ENCODE measurements at regions not wholly inside any gene's neighbourhood (a gene's known extent, or its start where the extent isn't known, plus 50 kb on each side); places are given as distances from the start of the nearest gene placed in this dataset.
"Not testable (repeated sequence)": the region's sequence is repeated elsewhere in the genome, so short reads cannot be mapped to it uniquely, and the experiment has no call there.

DNA sequence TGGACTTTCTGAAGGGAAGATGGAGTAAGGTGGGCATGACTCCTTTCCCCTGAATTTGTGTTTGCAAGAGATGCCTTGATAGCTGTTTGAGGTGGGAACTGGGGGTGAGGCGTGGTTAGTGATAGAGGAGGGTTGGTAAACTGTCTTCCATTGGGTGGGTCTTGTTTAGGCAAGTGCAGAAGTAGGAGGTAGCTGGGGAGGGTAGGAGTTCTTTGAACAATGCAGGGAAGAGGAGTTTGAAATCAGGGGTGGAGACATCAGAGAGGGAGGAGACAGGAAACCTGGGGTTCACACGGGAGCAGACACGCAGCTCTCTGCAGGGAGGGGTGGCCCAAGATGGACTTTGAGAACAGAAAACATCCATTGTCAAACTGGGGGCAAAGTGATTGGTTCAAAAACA, 267.1 kb downstream of the TSN start:
- no peak for DNase-seq

DNA sequence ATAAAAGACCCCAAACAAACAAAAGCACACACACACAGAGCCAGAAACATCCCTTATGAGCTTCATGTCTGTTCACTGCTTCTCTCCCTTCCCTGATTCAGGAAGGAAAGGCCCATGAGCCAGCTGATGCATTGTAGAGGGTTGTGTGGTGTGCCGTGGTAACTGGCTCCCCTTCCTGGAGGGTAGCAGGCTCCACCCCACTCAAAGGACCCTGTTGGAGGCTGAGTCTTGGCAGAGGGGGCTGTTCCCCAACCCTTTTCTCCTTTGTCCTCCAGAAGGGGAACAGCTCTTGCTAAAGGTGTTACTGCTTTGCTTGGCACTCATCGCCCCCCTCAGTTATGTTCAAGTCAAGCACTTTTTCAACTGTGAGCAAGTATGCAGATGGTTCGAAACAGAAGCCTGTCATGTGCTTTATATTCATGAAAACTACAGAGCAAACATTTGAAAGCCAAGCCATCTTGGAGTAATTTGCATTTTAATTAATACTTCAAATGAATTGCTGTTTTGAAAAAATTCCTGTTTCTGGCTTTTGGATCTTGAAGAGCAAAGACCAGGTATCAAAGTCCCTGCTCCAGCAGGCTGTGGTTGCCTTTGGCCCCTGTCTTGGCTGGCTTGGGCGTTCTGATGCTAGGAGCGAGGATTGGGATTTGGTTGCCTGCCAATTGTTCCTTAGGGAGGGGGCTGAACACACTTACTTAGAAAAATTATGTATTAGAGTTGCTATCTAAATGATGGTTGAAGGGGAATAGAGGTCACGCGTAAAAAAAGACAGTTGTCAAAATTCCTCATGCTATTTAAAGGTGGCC, 267.8 kb downstream of the TSN start:
- no peak for DNase-seq

DNA sequence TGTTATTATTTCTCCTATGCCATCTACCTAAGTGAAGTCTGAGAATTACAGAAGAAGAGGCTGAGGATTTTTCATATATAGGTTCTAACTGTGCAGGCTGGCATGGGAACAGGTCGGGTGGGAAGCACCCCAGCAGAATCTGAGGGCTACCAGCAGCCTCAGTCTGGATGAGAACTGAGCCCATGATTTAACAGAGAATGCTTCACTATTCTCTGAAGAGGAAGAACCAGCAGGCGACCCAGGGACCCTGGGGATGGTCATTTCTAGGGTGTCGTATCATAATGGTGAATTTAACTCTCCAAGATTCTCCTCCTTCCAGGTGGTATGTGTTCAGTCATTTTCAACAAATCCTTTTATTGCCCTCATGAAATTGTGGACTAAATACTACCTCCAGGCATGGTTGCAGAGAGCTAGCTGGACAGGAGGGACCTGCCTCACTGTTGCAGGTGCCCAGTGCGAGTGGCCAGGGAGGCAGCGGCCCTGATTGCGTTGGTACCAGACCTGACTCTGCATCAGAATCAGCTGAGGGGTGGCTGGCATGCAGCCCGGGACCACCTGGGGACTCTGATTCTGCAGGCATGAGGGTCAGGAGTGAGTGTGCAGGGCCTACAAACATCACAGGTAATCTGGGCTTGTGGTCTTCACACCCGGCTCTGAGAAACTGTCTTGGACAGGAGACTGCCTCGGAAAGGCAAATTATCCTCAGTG, 272.2 kb downstream of the TSN start:
- DNase-seq: no peak

DNA sequence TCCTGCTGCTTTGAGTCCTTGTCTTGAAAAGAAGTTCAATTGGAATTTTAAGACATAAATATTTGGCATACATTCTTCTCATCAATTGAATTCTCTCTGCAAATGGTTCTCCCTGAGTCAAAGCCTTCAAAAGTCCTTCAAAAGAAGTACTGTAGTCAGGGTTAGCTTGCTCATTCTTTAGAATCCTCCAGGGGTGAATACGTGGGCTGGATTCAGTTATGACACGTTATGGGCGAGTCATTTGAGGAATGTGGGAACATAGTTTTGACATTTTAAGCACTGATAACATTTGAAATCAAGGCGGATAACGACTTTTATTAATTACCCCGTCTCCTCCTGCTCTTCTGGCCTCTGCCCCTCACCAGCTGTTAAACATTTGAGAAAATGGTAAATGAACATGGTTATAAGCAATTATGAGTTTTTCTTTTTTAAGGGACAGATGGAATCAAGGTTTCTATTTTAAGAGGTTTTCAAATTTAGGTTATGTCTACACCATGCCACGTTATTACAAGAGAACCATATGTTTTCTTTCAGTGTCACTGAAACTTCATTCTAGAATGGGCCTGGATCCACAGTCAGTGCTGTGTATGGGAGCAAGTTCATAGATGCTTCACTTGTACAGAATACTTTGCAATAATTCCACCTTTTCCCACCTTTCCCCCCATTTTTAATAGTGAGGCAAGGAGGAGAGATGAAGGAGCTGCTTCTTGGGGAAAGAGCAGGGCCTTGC, 273.1 kb downstream of the TSN start:
- no peak for DNase-seq

DNA sequence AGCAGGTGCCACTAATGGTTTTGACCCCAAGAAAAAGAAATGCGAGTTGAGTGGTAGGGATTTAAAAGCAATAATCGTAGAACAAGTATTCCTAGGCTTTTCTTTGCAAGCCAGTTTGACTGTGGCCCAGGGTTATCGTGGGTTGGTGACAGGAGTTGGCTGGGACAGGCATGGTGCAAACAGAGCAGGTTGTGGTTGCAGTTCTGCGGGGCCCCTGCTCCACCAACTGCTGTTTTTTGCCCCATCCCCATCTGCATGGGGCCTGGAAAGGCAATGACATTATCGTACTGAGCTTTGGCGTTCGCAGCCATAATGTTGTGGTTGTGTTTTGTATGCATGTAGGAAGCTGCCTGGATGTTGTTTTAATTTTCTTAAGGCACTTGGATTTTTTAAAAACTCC, 274.0 kb downstream of the TSN start:
- DNase-seq: no peak

DNA sequence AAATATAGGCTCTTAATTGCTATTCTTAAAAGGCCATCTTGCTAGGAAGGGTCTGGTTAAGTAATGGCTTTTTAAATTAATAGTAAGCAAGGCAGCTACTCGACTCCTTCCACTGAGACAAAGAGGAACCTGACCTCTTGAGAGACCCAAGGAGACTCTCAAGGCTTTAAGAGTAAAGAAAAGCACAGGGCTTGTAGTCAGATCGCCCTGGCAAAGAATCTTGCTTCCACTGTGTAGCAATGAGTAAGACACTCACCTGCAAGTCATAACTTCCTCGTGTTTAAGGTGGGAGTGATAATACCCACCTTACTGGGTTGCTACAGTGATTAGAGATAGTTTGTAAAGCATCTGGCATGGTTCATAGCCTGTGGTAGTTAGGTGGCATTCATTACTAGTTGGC, 274.5 kb downstream of the TSN start:
- no peak for DNase-seq

DNA sequence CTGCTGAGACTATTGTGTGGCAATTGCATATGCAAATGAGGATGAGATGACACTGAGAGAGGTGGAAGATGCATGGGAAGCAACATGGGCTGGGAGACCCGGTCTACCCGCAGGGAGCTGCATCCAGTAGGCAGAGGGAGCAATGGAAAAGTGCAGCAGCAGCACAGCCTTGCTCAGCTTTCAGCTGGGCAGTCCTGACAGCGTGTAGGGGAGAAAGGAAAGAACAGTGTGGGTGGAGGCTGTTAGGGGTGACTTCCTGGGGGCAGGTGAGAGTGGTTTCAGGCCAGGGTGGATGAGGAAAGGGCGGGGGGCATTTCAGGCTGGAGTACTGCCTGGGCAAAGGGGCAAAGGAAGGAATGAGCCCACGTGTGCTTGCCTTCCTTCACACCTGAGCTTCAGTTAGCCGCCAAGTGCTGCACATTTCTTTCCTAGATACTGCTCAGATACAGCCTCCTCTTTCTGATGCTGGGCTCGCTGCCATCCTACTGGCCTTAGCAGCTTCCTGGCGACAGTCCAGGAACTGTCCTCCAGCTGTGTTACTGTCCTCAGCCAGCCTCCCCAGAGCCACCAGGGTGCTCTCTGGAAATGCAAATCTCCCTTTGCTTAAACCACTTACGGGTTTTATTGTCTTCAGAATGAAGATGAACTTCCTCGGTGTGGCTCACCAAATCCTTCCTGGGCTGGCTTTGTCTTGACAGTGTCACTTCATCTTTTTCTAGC, 276.3 kb downstream of the TSN start:
- DNase-seq: no peak

DNA sequence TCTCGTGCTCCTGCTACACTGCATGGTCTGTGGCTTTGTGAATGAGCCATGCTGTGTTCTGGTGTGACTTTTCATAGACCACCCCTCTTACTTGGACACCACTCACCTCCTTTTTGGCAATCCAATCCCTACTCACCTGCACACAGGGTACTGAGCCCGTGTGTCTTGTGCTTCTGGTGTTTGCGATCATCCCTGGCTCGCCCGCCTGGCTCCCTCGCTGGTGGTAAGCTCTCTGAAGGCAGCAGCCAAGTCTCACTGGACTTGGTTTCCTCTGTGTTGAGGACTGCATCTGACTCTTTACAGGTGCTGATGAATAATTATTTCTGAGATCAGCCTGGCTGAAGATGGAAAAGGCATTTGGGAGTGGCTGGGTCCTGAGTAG, 276.8 kb downstream of the TSN start:
- DNase-seq: no peak

DNA sequence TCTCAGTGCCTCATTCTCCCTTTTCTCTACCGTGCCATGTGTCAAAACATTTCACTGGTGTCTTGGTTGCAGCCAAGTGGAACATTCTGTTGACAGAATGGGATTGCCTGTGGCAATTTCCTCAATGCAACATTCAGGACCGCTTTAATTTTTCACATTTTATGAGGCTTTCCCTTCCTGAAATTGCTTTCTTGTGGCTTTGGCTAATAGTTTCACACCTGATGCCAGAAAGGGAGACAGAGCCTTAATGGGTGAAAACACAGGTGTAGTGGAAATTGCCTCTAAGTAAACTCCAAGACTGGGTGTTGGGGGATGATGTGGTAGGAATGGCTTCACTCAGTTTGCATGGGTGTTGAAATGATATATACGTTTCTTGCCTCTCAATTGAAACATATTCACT, 278.3 kb downstream of the TSN start:
- DNase-seq: no peak

DNA sequence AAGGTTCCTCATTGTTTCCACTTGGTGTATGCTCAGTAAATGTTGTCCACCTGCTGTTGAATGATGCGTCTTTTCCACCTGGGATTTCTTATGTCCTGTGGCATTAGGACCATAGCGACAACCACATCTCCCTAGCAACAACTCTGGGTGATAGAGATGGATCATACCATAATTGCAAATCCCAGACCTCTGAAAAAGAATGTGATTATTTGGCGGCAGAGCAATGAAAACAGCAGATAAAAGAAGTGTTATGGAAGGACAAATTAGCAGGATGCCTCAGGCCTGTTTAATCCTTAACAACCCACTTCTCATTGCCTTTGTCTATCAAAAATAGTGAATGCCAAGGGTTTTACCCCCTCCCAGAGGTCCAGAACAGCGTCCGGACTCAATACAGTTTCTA, 278.9 kb downstream of the TSN start:
- no peak for DNase-seq

DNA sequence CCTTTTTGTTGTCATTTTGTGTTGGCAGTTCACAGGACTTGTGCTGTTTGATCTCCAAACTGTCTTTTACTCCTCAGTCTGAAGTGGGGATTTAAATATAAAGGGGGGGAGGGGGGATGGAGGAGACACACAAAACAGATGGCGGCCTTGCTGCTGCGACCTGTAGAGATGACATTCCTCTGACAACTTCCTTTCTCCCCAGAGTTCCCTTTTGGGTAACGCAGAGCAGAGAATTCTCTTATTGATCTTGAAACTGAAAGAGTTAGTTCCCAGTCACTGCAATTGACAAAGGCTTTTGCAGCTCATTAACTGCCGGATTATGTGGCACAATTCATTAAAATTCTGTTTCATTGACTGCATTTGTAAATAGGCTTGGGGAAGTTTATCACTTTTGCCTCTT, 279.3 kb downstream of the TSN start:
- DNase-seq: no peak

DNA sequence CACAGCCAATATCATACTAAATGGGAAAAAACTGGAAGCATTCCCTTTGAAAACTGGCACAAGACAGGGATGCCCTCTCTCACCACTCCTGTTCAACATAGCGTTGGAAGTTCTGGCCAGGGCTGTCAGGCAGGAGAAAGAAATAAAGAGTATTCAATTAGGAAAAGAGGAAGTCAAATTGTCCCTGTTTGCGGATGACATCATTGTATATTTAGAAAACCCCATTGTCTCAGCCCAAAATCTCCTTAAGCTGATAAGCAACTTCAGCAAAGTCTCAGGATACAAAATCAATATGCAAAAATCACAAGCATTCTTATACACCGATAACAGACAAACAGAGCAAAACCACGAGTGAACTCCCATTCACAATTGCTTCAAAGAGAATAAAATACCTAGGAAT, 283.4 kb downstream of the TSN start:
- DNase-seq: not testable (repeated sequence)

DNA sequence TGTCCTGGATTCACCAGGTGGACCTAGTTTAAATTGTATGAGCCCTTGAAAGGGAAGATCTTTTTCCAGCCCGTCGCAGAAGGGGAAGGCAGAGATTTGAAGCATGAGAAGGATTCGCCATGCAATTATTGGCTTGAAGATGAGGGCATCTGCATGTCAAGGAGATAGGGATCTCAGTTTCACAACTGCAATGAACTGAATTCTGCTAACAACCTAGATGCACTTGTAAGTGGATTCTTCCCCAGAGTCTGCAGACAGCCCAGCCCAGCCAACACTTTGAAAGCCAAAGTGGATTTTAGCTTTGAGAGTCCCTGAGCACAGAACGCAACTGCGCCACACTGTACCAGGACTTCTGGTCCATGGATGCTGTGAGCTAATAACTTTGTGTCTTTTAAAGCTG, 286.0 kb downstream of the TSN start:
- no peak for DNase-seq

DNA sequence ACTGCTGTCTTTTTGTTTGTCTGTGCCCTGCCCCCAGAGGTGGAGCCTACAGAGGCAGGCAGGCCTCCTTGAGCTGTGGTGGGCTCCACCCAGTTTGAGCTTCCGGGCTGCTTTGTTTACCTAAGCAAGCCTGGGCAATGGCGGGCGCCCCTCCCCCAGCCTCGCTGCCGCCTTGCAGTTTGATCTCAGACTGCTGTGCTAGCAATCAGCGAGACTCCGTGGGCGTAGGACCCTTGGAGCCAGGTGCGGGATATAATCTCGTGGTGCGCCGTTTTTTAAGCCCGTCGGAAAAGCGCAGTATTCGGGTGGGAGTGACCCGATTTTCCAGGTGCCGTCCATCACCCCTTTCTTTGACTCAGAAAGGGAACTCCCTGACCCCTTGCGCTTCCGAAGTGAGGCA, 296.2 kb downstream of the TSN start:
- not testable (repeated sequence) for DNase-seq

DNA sequence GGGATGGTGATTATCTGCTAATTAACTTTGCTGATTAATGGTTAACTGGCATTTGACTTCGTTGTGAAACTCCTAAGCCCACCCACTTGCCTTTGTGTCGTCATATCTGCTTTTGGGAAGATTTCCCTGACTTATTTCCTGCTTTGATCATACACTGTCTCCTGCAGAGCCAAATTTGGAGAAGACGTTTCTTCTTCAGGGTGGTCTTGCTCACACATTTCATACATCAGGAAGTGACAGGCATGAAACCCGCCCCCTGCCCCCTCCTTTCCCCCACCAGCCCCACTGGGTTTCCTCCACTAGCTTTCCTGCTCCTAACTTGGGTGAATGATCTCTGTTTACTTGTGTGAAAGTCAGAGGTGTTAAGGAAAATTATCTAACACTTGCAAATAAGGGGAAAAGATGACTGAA, 300.1 kb downstream of the TSN start:
- DNase-seq: no peak

DNA sequence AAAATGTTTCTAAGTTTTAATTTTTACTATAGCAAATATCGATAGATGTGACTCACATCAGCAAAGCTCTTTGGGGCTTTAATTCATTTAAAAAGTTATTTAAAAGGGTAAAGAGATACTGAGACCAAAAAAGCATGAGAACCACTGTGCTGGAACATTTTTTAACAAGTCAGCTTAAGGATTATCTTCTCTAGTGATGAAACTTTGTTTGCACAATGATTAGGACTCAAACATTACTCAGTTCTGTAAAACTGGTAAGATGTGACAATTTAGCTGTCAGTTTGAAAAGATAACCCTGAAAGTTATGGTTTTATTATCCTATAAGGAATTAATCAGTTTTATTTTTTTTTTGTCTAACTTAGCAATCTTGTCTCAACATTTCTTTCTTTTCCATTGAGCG, 301.4 kb downstream of the TSN start:
- no peak for DNase-seq

DNA sequence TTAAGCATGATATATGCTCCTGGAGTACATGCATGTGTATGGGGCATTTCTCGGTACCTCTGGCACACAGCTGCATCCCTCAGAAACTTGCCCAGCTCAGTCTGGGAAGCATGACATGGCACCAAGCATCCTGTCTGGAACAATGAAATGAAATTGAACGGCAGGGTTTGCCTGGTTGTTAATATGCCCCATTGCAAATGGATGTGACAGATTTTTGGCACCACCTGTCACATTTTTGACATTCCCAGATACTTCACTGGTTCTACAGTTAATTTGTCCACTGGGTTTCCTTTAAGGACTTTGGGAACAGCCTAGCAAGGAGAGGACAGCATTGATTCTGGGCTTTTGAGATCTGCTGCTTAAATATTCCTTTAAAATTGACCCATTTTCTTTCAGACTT, 305.8 kb downstream of the TSN start:
- no peak for DNase-seq

DNA sequence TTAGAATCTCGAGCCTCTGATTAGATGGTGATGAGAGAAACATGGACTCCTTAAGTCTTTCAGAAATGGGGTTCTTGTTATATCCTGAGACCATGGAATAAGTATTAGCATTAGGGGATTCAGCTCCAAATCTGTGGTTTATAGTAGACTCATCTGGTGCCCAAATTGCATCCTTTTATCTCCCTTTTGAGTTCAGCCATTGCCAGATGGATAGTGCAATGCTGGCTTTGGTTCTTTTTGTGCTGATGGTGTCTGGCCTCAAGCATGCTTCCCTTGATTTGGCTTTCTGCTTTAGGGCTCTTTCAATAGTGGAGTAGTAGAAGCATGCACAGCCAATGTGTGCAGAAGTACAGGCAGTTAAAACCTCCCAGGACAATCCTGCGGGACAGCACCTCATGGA, 306.4 kb downstream of the TSN start:
- DNase-seq: no peak

DNA sequence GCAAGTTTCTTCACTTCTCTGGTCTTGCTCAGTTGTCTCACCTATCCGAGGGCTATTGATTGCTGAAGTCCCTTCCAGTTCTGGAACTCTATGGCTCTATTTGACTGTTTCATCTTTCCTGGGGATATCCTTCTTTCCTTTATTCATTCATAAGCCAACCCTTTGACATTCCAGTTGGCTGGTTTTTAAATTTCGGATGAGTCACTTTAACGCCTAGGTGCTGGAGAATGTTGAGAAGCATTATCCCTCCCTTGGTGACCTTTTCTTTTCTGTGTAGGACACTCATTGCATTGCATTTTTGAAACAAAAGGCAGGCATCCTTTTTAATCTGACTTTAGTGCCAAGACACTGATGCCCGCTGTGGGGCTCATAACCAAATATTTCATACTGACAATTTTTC, 307.1 kb downstream of the TSN start:
- DNase-seq: no peak

DNA sequence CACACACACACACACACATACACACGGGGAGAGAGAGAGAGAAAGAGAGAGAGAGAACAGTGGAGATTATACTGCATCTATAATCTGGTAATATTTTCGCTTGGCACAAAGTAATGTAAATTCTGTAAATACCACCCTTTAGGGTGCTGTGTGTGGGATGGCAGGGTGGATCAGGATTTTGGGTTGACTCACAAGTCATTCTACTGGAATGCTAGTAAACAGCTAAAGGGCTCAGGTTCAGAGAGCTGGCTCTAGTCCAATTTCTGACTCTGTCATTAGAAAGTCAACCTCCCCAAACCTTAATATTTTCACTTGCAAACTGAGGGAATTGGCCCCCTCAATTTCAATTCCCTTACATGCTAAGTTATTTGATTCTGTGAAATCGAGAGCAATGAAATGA, 308.3 kb downstream of the TSN start:
- DNase-seq: no peak

DNA sequence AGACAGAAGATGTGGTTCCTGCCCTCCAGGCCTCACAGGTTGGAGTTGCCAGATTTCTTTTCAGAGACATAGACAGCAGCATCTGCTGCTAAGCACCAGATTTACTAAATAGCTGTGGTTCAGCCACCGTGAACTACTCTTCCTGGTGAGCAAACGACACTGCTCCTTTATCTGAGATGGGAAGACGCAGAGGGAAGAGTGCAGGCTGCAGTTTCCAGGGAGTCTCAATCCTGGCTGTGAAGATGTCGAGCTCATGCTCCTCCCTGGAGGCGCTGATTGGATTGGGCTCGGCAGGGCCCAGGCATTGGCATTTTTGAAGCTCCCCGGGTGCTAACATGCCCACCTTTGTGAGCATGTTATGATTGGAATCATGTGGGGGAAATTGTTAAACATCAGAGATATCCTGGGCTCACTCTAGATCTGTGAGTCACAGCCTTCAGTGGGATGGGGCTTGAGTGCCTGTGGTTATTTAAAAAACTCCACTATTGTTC, 314.8 kb downstream of the TSN start:
- no peak for DNase-seq

DNA sequence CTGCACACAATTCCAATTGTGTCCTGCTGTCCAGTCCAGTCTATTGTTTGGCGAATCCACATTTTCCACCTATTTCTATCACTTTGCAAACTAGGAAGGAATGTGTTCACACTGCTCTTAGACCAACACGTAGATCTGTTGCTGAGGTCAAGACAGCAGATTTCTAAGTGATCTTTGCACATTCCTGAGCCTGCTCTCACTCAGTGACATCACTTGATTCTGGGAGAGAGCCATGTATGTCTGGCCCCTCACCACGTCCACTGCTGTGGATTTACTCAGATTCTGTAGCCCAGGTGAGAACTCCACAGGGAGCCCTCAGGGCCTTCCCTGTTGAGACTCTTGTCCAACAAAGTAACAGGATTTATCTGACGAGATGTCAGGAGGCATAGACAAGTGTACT, 317.2 kb downstream of the TSN start:
- DNase-seq: no peak

DNA sequence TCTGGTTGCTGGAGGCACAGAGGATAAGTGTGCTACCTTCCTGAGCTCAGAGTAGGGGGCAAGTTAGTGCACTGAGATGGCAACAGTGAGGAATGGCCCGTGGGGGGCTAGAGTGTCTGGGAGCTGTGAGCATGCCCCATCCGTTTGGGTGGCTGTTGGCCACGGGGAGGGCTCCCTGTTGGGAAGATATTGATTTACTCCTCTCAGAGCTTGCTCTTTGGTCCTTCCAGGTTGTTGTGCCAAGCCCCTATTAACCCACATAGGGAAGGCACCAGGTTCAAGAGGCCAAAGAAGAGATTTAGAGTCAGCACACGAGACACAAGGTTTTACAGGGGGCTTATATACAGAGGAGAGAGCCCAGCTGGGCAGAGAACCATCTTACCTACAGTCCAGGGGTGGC, 318.8 kb downstream of the TSN start:
- DNase-seq: no peak
